GM13977 (cell line): ENCODE measurements at regions not wholly inside any gene's neighbourhood (a gene's known extent, or its start where the extent isn't known, plus 50 kb on each side); places are given as distances from the start of the nearest gene placed in this dataset.

Experiments used
- DNase-seq: peaks from one replicate; pipeline ENCODE4 v3.0.0; 2012; ENCODE audit warnings: low spot score
- CTCF ChIP-seq: IDR thresholded peaks from 2 replicates; pipeline ENCODE4 v1.5.1; 2012; ENCODE audit warnings: mild to moderate bottlenecking, control low read depth; ENCODE audit not compliant: insufficient read depth; ENCODE audit errors: extremely low read depth, missing control alignments
- in situ Hi-C: fragments of 300-500 bp; cut with MboI; formaldehyde crosslinking; loops from one replicate; pipeline ENCODE4 v1.12.0; 2022; ENCODE audit warnings: low sequenced_read_pairs, low pct_unique_long_range_greater_than_20kb, mixed read lengths, inconsistent platforms; ENCODE audit not compliant: unreplicated experiment

GRCh38 chr3:127392156-127392490 is 104.3 kb upstream of the PRR20G start:
- in situ Hi-C loops = no loop called here
- DNase-seq = no peak
- TF ChIP-seq CTCF = no peak

GRCh38 chr3:127391436-127392155 is 103.8 kb upstream of the PRR20G start:
- in situ Hi-C loops = no loop called here
- DNase-seq = no peak

GRCh38 chr3:127390365-127391025 is 102.6 kb upstream of the PRR20G start:
- in situ Hi-C loops = no loop called here
- DNase-seq = no peak
- TF ChIP-seq CTCF = no peak

More at GRCh38 chr3:127391436-127392155, 103.8 kb upstream of the PRR20G start:
- TF ChIP-seq CTCF = no peak

GRCh38 chr3:127389913-127390312 is 102.1 kb upstream of the PRR20G start:
- no peak for TF ChIP-seq CTCF
- no peak for DNase-seq
- in situ Hi-C loops = no loop called here

GRCh38 chr3:127389420-127389819 is 101.6 kb upstream of the PRR20G start:
- DNase-seq = no peak
- in situ Hi-C loops = no loop called here

GRCh38 chr3:127388427-127388826 is 100.6 kb upstream of the PRR20G start:
- in situ Hi-C loops = no loop called here
- no peak for DNase-seq
- no peak for TF ChIP-seq CTCF

More at GRCh38 chr3:127389420-127389819, 101.6 kb upstream of the PRR20G start:
- no peak for TF ChIP-seq CTCF
